ENCODE measurements at regions not wholly inside any gene's neighbourhood (a gene's known extent, or its start where the extent isn't known, plus 50 kb on each side); places are given as distances from the start of the nearest gene placed in this dataset.

DNA sequence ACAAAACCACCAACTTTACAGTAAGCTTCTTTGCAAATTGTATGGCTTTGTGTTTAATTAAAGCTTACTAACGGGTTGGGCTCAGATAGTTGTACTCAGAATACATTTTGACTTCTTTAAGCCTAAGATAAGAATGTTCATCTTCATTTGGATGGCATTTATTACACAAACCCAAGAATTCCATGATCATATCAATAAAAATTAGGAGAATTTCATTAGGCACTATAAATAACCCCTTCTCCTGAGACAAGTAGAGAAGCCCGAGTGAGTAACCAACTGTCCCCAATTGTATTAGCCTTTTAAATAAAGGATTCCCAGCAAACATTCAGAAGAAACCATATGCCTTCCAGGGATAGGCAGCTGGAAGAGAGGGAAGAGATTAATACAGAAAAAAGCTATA, 504.7 kb downstream of the KCNJ2 start:
- dilution Hi-C loops (cut with HindIII; ENCODE audit: low sequenced_read_pairs, unreplicated experiment) (no loop called here), in situ Hi-C loops (cut with MboI; ENCODE audit: low sequenced_read_pairs) (no loop called here), intact Hi-C loops (cut with micrococcal nuclease) (no loop called here)
- no peak overlapping the region for H3K4me3 ChIP-seq (ENCODE audit: insufficient read depth, low read depth, low read length)
- H2BK15ac ChIP-seq (ENCODE audit: low read depth, low read length): no peak overlapping the region
- no peaks in the 10 kb centered on the region for H4K20me1 ChIP-seq (ENCODE audit: insufficient read depth, low read length)
- no peak overlapping the region for H3K4me2 ChIP-seq (ENCODE audit: low read depth, low read length)
- H3K9ac ChIP-seq (ENCODE audit: low read depth, low read length): no peak overlapping the region
- H3K4me1 ChIP-seq (ENCODE audit: control insufficient read depth, insufficient read depth, low read length): no peaks in the 10 kb centered on the region; the same call in 1 of the 2 replicates
- H2AK9ac ChIP-seq (replicated peaks; ENCODE audit: low read depth, low read length, poor library complexity): no peak overlapping the region
- WGBS, 2 experiments (ENCODE audit: extremely low coverage in 2 of 2, insufficient read length in 1 of 2): no CpG with 5 or more reads among the region's 2 CpGs
- TF ChIP-seq SMC3 (IDR thresholded peaks at IDR 0.05; ENCODE audit: low read depth, low read length): no peak
- TF ChIP-seq RFX5 (IDR thresholded peaks at IDR 0.05; ENCODE audit: low read depth, low read length): no peak
- no peak for TF ChIP-seq FOS (IDR thresholded peaks at IDR 0.05; ENCODE audit: low read depth, low read length)
- TF ChIP-seq MXI1 (IDR thresholded peaks at IDR 0.05; ENCODE audit: borderline replicate concordance, low read depth, low read length): no peak
- no peak for TF ChIP-seq BHLHE40 (IDR thresholded peaks at IDR 0.05; ENCODE audit: low read depth, low read length)
- TF ChIP-seq CEBPB (IDR thresholded peaks at IDR 0.05; ENCODE audit: low read depth, low read length): no peak
- no peak for TF ChIP-seq MAFK (IDR thresholded peaks at IDR 0.05; ENCODE audit: low read depth, low read length)
- TF ChIP-seq, protein P1, sequence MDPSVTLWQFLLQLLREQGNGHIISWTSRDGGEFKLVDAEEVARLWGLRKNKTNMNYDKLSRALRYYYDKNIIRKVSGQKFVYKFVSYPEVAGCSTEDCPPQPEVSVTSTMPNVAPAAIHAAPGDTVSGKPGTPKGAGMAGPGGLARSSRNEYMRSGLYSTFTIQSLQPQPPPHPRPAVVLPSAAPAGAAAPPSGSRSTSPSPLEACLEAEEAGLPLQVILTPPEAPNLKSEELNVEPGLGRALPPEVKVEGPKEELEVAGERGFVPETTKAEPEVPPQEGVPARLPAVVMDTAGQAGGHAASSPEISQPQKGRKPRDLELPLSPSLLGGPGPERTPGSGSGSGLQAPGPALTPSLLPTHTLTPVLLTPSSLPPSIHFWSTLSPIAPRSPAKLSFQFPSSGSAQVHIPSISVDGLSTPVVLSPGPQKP (IDR thresholded peaks at IDR 0.05; ENCODE audit: borderline replicate concordance, low read depth, low read length): no peak
- TF ChIP-seq NFE2L2 (IDR thresholded peaks at IDR 0.05; ENCODE audit: low read depth, low read length): no peak
- no peak overlapping the region for H3K56ac ChIP-seq (ENCODE audit: extremely low read depth, insufficient read depth, low read length)
- H2BK20ac ChIP-seq (ENCODE audit: low read depth, low read length): no peak overlapping the region
- H2AFZ ChIP-seq (replicated peaks; ENCODE audit: low read length, poor library complexity): no peak overlapping the region
- DNase-seq (no peak), ATAC-seq (ENCODE audit: low read depth) (no peak)
- no peak overlapping the region for H4K5ac ChIP-seq (ENCODE audit: low read depth, low read length)
- H3K9me3 ChIP-seq (ENCODE audit: control insufficient read depth, insufficient read depth, low read length): no peaks in the 10 kb centered on the region
- H3K27ac ChIP-seq (ENCODE audit: insufficient read depth, low read length): no peak overlapping the region
- H2AK5ac ChIP-seq (ENCODE audit: low read depth, low read length): no peak overlapping the region
- H3K27me3 ChIP-seq (ENCODE audit: control insufficient read depth, insufficient read depth, low read length): no peaks in the 10 kb centered on the region; the same call in 1 of the 2 replicates
- no peak overlapping the region for H3K23ac ChIP-seq (ENCODE audit: low read depth, low read length)
- no peaks in the 10 kb centered on the region for H3K9me1 ChIP-seq (ENCODE audit: insufficient read depth, low read length)
- H3K14ac ChIP-seq (replicated peaks; ENCODE audit: low read depth, low read length): no peak overlapping the region
- no peak overlapping the region for H4K91ac ChIP-seq (ENCODE audit: insufficient read depth, low read depth, low read length)
- no TSS peak for BruUV-seq (replicated peaks)
- no peak overlapping the region for H2BK5ac ChIP-seq (ENCODE audit: low read depth, low read length, poor library complexity, severe bottlenecking)
- CTCF ChIA-PET: no interaction called here
- no peak overlapping the region for H4K8ac ChIP-seq (ENCODE audit: low read depth in 2 of 2, low read length in 2 of 2)
- H3K36me3 ChIP-seq (ENCODE audit: control insufficient read depth, insufficient read depth, low read length): no peaks in the 10 kb centered on the region
- no peak overlapping the region for H3K18ac ChIP-seq (ENCODE audit: low read depth, low read length)
- no peaks in the 10 kb centered on the region for H3K79me1 ChIP-seq (ENCODE audit: low read depth in 1 of 2, low read length in 2 of 2)
- no peak overlapping the region for H2BK120ac ChIP-seq (ENCODE audit: low read depth, low read length)
- POLR2A ChIA-PET (ENCODE audit: unreplicated experiment): no interaction called here
- H3K4ac ChIP-seq (ENCODE audit: low read depth, low read length): no peak overlapping the region

Measured in IMR-90 (cell line).